Vagina (tissue), 2 donors: ENCODE measurements at regions not wholly inside any gene's neighbourhood (a gene's known extent, or its start where the extent isn't known, plus 50 kb on each side); places are given as distances from the start of the nearest gene placed in this dataset.

Experiments
- POLR2A ChIP-seq, 2 donors: fragments of 450-650 bp; IDR thresholded peaks; one replicate each; pipeline ENCODE4 v1.6.1; 2017; ENCODE audit warnings: antibody characterized with exemption in 2 of 2, mild to moderate bottlenecking in 2 of 2, moderate library complexity in 2 of 2
- POLR2AphosphoS5 ChIP-seq, 2 donors: sonication (generic); formaldehyde crosslinking; IDR thresholded peaks; one replicate each; pipeline ENCODE4 v1.9.0; 2017; ENCODE audit warnings: antibody characterized with exemption in 2 of 2, mild to moderate bottlenecking in 2 of 2, low read depth in 1 of 2; ENCODE audit not compliant: insufficient read depth in 1 of 2
- TF ChIP-seq, protein P1 (sequence below), 3 experiments: fragments of 450-650 bp in 2 of 3; fragments of 200-600 bp in 1 of 3; sonication (generic) in 1 of 3; IDR thresholded peaks; one replicate each; pipeline ENCODE4 v1.5.1; 2017 to 2019; ENCODE audit warnings: antibody characterized with exemption in 3 of 3, mild to moderate bottlenecking in 2 of 3, moderate library complexity in 2 of 3

GRCh38 chr5:114822863-114823262, 346.8 kb downstream of the TRIM36 start:
- TF ChIP-seq, protein P1, sequence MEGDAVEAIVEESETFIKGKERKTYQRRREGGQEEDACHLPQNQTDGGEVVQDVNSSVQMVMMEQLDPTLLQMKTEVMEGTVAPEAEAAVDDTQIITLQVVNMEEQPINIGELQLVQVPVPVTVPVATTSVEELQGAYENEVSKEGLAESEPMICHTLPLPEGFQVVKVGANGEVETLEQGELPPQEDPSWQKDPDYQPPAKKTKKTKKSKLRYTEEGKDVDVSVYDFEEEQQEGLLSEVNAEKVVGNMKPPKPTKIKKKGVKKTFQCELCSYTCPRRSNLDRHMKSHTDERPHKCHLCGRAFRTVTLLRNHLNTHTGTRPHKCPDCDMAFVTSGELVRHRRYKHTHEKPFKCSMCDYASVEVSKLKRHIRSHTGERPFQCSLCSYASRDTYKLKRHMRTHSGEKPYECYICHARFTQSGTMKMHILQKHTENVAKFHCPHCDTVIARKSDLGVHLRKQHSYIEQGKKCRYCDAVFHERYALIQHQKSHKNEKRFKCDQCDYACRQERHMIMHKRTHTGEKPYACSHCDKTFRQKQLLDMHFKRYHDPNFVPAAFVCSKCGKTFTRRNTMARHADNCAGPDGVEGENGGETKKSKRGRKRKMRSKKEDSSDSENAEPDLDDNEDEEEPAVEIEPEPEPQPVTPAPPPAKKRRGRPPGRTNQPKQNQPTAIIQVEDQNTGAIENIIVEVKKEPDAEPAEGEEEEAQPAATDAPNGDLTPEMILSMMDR (IDR thresholded peaks at IDR 0.05) = no peak
- TF ChIP-seq POLR2A (IDR thresholded peaks at IDR 0.05) (no peak), POLR2AphosphoS5 (IDR thresholded peaks at IDR 0.05; ENCODE audit: insufficient read depth in 1 of 2, low read depth in 1 of 2) (no peak)
